Right lobe of liver (tissue), 4 donors: ENCODE measurements at regions not wholly inside any gene's neighbourhood (a gene's known extent, or its start where the extent isn't known, plus 50 kb on each side); places are given as distances from the start of the nearest gene placed in this dataset.

Experiments used
- CTCF ChIP-seq, 4 donors: fragments of 200-600 bp in 3 of 4; fragments of 450-650 bp in 1 of 4; IDR thresholded peaks; one replicate each; pipeline versions ENCODE4 v1.5.1 to v1.8.0; 2016 to 2022; ENCODE audit warnings: antibody characterized with exemption in 4 of 4, mild to moderate bottlenecking in 2 of 4
- POLR2A ChIP-seq: fragments of 450-650 bp; IDR thresholded peaks from one replicate; pipeline ENCODE4 v1.6.1; 2017; ENCODE audit warnings: antibody characterized with exemption, mild to moderate bottlenecking
- donor health status: DM: no; HTN: no; CAD: no.
- donor health status: DM: no; HTN: no; CAD: no.
- donor health status: DM: no; HTN: yes; CAD: no.

GRCh38 chr3:26259176-26259575, 363.4 kb upstream of the LRRC3B start:
- no peak for TF ChIP-seq POLR2A
- TF ChIP-seq CTCF (IDR thresholded peaks at IDR 0.05): no peak
